B cell (primary cell): ENCODE measurements at regions not wholly inside any gene's neighbourhood (a gene's known extent, or its start where the extent isn't known, plus 50 kb on each side); places are given as distances from the start of the nearest gene placed in this dataset.

Experiments
- EZH2 ChIP-seq: IDR thresholded peaks from 2 replicates; pipeline ENCODE4 v1.6.1; 2012; ENCODE audit warnings: borderline replicate concordance, low read depth, mild to moderate bottlenecking, moderate library complexity, low read length; ENCODE audit not compliant: insufficient read depth, poor library complexity, severe bottlenecking
- TF ChIP-seq, protein P1 (sequence below): fragments of 200-600 bp; IDR thresholded peaks from one replicate; pipeline ENCODE4 v1.8.0; 2022; ENCODE audit warnings: antibody characterized with exemption, mild to moderate bottlenecking

DNA sequence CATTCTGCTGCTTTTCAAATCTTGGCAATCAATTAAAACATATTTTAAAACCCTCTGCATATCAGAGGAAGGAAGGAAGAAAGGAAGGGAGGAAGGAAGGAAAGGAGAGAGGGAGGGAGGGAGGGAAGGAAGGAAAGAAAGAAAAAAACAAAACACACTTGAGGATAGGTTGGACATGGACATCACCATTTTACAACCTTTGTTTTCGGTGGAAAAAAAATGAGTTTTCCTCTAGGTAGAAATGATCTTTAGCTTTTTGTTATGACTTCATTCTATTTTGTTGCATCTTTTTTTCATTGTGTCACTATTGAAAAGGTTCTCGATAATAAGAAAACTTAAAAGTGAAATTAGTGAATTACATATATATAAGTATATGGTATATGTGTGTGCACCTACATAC, 522.9 kb downstream of the NOVA1 start:
- TF ChIP-seq, protein P1, sequence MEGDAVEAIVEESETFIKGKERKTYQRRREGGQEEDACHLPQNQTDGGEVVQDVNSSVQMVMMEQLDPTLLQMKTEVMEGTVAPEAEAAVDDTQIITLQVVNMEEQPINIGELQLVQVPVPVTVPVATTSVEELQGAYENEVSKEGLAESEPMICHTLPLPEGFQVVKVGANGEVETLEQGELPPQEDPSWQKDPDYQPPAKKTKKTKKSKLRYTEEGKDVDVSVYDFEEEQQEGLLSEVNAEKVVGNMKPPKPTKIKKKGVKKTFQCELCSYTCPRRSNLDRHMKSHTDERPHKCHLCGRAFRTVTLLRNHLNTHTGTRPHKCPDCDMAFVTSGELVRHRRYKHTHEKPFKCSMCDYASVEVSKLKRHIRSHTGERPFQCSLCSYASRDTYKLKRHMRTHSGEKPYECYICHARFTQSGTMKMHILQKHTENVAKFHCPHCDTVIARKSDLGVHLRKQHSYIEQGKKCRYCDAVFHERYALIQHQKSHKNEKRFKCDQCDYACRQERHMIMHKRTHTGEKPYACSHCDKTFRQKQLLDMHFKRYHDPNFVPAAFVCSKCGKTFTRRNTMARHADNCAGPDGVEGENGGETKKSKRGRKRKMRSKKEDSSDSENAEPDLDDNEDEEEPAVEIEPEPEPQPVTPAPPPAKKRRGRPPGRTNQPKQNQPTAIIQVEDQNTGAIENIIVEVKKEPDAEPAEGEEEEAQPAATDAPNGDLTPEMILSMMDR: no peak
- no peak for TF ChIP-seq EZH2
